ENCODE measurements at regions not wholly inside any gene's neighbourhood (a gene's known extent, or its start where the extent isn't known, plus 50 kb on each side); places are given as distances from the start of the nearest gene placed in this dataset.
"Not testable (repeated sequence)": the region's sequence is repeated elsewhere in the genome, so short reads cannot be mapped to it uniquely, and the experiment has no call there.

- no peak for TF ChIP-seq ZNF8 (CRISPR knock-in tag; IDR thresholded peaks at IDR 0.05)
- ATAC-seq, result no peak
Observed at GRCh38 chr3:177494216-177494615, 296.9 kb upstream of the TBL1XR1 start.

- ATAC-seq, result no peak
- no peak for TF ChIP-seq ZNF70 (CRISPR knock-in tag; IDR thresholded peaks at IDR 0.05)
- no peak for TF ChIP-seq CREB5 (CRISPR knock-in tag; IDR thresholded peaks at IDR 0.05; ENCODE audit: low read depth)
- TF ChIP-seq ARNTL (CRISPR knock-in tag; IDR thresholded peaks at IDR 0.05; ENCODE audit: borderline replicate concordance, low read depth), result no peak
- TF ChIP-seq CSRNP3 (CRISPR knock-in tag; IDR thresholded peaks at IDR 0.05), result no peak
- no peak for TF ChIP-seq RARB (CRISPR knock-in tag; IDR thresholded peaks at IDR 0.05)
- no peak for TF ChIP-seq ZNF8 (CRISPR knock-in tag; IDR thresholded peaks at IDR 0.05)
- TF ChIP-seq ESRRG (CRISPR knock-in tag; IDR thresholded peaks at IDR 0.05), result no peak
- no peak for TF ChIP-seq BACH2 (CRISPR knock-in tag; IDR thresholded peaks at IDR 0.05; ENCODE audit: borderline replicate concordance)
Observed at GRCh38 chr3:177495566-177495965, 298.3 kb upstream of the TBL1XR1 start.

GRCh38 chr3:177498037-177498857 lies 301.0 kb upstream of the TBL1XR1 start:
- no peak; the same call in 2 of the 3 replicates for ATAC-seq
- TF ChIP-seq BACH2 (CRISPR knock-in tag; IDR thresholded peaks at IDR 0.05; ENCODE audit: borderline replicate concordance) (no peak), ZFP3 (CRISPR knock-in tag; IDR thresholded peaks at IDR 0.05) (peak; percentile 94)

GRCh38 chr3:177499039-177499438 lies 301.8 kb upstream of the TBL1XR1 start:
- not testable (repeated sequence) for ATAC-seq

GRCh38 chr3:177499779-177500423 lies 302.6 kb upstream of the TBL1XR1 start:
- ATAC-seq, result no peak
- TF ChIP-seq RARB (CRISPR knock-in tag; IDR thresholded peaks at IDR 0.05), result no peak
- TF ChIP-seq PATZ1 (CRISPR knock-in tag; IDR thresholded peaks at IDR 0.05; ENCODE audit: borderline replicate concordance), result no peak
- TF ChIP-seq ZFP30 (CRISPR knock-in tag; IDR thresholded peaks at IDR 0.05), result no peak
- no peak for TF ChIP-seq CSDC2 (CRISPR knock-in tag; IDR thresholded peaks at IDR 0.05)

GRCh38 chr3:177510693-177511216 lies 313.5 kb upstream of the TBL1XR1 start:
- no peak for ATAC-seq
- no peak for TF ChIP-seq ARNTL (CRISPR knock-in tag; IDR thresholded peaks at IDR 0.05; ENCODE audit: borderline replicate concordance, low read depth)
- no peak for TF ChIP-seq ZC3H10 (CRISPR knock-in tag; IDR thresholded peaks at IDR 0.05)
- TF ChIP-seq CREB5 (CRISPR knock-in tag; IDR thresholded peaks at IDR 0.05; ENCODE audit: low read depth), result no peak
- TF ChIP-seq ZNF565 (CRISPR knock-in tag; conservative IDR thresholded peaks at IDR 0.05; ENCODE audit: low read depth), result no peak
- TF ChIP-seq ZFP30 (CRISPR knock-in tag; IDR thresholded peaks at IDR 0.05), result no peak
- TF ChIP-seq CSDC2 (CRISPR knock-in tag; IDR thresholded peaks at IDR 0.05), result no peak
- TF ChIP-seq TCF4 (CRISPR knock-in tag; IDR thresholded peaks at IDR 0.05; ENCODE audit: borderline replicate concordance), result no peak
- no peak for TF ChIP-seq PPARA (CRISPR knock-in tag; IDR thresholded peaks at IDR 0.05; ENCODE audit: borderline replicate concordance)
- TF ChIP-seq BACH2 (CRISPR knock-in tag; IDR thresholded peaks at IDR 0.05; ENCODE audit: borderline replicate concordance), result no peak
- no peak for TF ChIP-seq TSHZ2 (CRISPR knock-in tag; IDR thresholded peaks at IDR 0.05)
- TF ChIP-seq ISL1 (CRISPR knock-in tag; IDR thresholded peaks at IDR 0.05), result no peak
- TF ChIP-seq POU6F1 (CRISPR knock-in tag; IDR thresholded peaks at IDR 0.05; ENCODE audit: borderline replicate concordance, low read depth), result no peak
- TF ChIP-seq ESRRG (CRISPR knock-in tag; IDR thresholded peaks at IDR 0.05), result no peak
- no peak for TF ChIP-seq ZNF8 (CRISPR knock-in tag; IDR thresholded peaks at IDR 0.05)

All from SK-N-SH treated with all-trans-retinoic acid at 6 μM for 48 hours (cell line).